ENCODE measurements at regions not wholly inside any gene's neighbourhood (a gene's known extent, or its start where the extent isn't known, plus 50 kb on each side); places are given as distances from the start of the nearest gene placed in this dataset.

GRCh38 chr3:18216996-18217395, 208.1 kb downstream of the SATB1 start:
- TF ChIP-seq EP300 (IDR thresholded peaks at IDR 0.05; ENCODE audit: borderline replicate concordance) (no peak), FOXM1 (IDR thresholded peaks at IDR 0.05; ENCODE audit: borderline replicate concordance, low read depth) (no peak), ZBTB7A (IDR thresholded peaks at IDR 0.05; ENCODE audit: low read depth) (no peak), CEBPB (IDR thresholded peaks at IDR 0.05) (no peak), NFIC (IDR thresholded peaks at IDR 0.05) (no peak), TEAD4 (IDR thresholded peaks at IDR 0.05) (no peak), TAF1 (IDR thresholded peaks at IDR 0.05; ENCODE audit: low read depth) (no peak), MAX (IDR thresholded peaks at IDR 0.05) (no peak), EGR1 (IDR thresholded peaks at IDR 0.05) (no peak)
- TF ChIP-seq, protein P1, sequence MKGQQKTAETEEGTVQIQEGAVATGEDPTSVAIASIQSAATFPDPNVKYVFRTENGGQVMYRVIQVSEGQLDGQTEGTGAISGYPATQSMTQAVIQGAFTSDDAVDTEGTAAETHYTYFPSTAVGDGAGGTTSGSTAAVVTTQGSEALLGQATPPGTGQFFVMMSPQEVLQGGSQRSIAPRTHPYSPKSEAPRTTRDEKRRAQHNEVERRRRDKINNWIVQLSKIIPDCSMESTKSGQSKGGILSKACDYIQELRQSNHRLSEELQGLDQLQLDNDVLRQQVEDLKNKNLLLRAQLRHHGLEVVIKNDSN (IDR thresholded peaks at IDR 0.05): no peak
- TF ChIP-seq, protein P2, sequence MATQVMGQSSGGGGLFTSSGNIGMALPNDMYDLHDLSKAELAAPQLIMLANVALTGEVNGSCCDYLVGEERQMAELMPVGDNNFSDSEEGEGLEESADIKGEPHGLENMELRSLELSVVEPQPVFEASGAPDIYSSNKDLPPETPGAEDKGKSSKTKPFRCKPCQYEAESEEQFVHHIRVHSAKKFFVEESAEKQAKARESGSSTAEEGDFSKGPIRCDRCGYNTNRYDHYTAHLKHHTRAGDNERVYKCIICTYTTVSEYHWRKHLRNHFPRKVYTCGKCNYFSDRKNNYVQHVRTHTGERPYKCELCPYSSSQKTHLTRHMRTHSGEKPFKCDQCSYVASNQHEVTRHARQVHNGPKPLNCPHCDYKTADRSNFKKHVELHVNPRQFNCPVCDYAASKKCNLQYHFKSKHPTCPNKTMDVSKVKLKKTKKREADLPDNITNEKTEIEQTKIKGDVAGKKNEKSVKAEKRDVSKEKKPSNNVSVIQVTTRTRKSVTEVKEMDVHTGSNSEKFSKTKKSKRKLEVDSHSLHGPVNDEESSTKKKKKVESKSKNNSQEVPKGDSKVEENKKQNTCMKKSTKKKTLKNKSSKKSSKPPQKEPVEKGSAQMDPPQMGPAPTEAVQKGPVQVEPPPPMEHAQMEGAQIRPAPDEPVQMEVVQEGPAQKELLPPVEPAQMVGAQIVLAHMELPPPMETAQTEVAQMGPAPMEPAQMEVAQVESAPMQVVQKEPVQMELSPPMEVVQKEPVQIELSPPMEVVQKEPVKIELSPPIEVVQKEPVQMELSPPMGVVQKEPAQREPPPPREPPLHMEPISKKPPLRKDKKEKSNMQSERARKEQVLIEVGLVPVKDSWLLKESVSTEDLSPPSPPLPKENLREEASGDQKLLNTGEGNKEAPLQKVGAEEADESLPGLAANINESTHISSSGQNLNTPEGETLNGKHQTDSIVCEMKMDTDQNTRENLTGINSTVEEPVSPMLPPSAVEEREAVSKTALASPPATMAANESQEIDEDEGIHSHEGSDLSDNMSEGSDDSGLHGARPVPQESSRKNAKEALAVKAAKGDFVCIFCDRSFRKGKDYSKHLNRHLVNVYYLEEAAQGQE (IDR thresholded peaks at IDR 0.05; ENCODE audit: low read depth): no peak

DNA sequence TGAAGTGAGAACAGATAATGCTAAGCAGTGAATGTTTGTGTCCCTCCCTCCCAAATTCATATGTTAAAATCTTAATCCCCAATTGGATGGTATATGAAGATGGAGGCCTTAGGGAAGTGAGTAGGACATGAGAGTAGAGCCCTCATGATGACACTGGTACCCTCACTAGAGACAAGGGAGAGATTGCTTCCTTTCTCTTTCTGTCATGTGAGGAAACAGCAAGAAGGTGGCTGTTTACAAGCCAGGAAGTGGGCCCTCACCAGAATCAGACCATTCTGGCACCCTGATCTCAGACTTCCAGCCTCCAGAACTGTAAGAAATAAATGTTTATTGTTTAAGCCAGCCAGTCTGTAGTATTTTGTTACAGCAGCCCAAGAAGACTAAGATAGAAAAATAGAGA, 209.5 kb downstream of the SATB1 start:
- TF ChIP-seq MAX (IDR thresholded peaks at IDR 0.05): no peak
- no peak for TF ChIP-seq YY1 (IDR thresholded peaks at IDR 0.05; ENCODE audit: low read depth)

DNA sequence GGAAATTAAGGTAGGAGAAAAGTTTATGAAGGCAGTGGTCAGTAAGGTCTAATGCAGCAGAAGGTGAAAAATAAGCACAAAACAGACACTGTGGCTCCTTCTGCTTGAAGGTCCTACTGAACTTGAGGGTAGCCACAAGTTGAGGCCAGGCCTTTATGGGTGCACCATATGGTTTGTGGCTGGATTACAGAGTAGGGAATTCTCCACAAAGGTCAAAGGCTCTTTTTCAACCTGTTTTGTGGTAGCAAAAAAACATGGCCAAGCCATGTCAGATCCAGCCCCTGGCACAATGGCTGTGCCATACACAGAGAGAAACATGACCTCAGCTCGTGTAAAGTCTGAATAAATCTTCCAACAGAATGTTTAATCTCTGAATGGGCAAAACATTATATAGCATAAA, 214.0 kb downstream of the SATB1 start:
- TF ChIP-seq TEAD4 (IDR thresholded peaks at IDR 0.05) (no peak), RAD21 (IDR thresholded peaks at IDR 0.05; ENCODE audit: low read depth) (no peak), EGR1 (IDR thresholded peaks at IDR 0.05) (no peak), FOXM1 (IDR thresholded peaks at IDR 0.05; ENCODE audit: borderline replicate concordance, low read depth) (no peak)
- TF ChIP-seq, protein P2 (IDR thresholded peaks at IDR 0.05; ENCODE audit: low read depth): no peak

GRCh38 chr3:18208856-18209255, 216.3 kb downstream of the SATB1 start:
- TF ChIP-seq RAD21 (IDR thresholded peaks at IDR 0.05; ENCODE audit: low read depth) (no peak), TEAD4 (IDR thresholded peaks at IDR 0.05) (no peak), CREB1 (IDR thresholded peaks at IDR 0.05; ENCODE audit: low read depth) (no peak), FOXM1 (IDR thresholded peaks at IDR 0.05; ENCODE audit: borderline replicate concordance, low read depth) (no peak), TCF12 (IDR thresholded peaks at IDR 0.05; ENCODE audit: low read depth) (no peak), EGR1 (IDR thresholded peaks at IDR 0.05) (no peak), CEBPB (IDR thresholded peaks at IDR 0.05) (no peak), NFIC (IDR thresholded peaks at IDR 0.05) (no peak), YY1 (IDR thresholded peaks at IDR 0.05; ENCODE audit: low read depth) (no peak), TAF1 (IDR thresholded peaks at IDR 0.05; ENCODE audit: low read depth) (no peak), EP300 (IDR thresholded peaks at IDR 0.05; ENCODE audit: borderline replicate concordance) (no peak), MAX (IDR thresholded peaks at IDR 0.05) (no peak), ZBTB7A (IDR thresholded peaks at IDR 0.05; ENCODE audit: low read depth) (no peak)
- TF ChIP-seq, protein P2 (IDR thresholded peaks at IDR 0.05; ENCODE audit: low read depth): no peak
- TF ChIP-seq, protein P1 (IDR thresholded peaks at IDR 0.05): no peak

- TF ChIP-seq MAX (IDR thresholded peaks at IDR 0.05) (no peak), CREB1 (IDR thresholded peaks at IDR 0.05; ENCODE audit: low read depth) (no peak), NFIC (IDR thresholded peaks at IDR 0.05) (no peak), YY1 (IDR thresholded peaks at IDR 0.05; ENCODE audit: low read depth) (no peak), EP300 (IDR thresholded peaks at IDR 0.05; ENCODE audit: borderline replicate concordance) (no peak), ZBTB7A (IDR thresholded peaks at IDR 0.05; ENCODE audit: low read depth) (no peak), TCF12 (IDR thresholded peaks at IDR 0.05; ENCODE audit: low read depth) (no peak), TEAD4 (IDR thresholded peaks at IDR 0.05) (no peak), RAD21 (IDR thresholded peaks at IDR 0.05; ENCODE audit: low read depth) (no peak), CEBPB (IDR thresholded peaks at IDR 0.05) (no peak), FOXM1 (IDR thresholded peaks at IDR 0.05; ENCODE audit: borderline replicate concordance, low read depth) (no peak), EGR1 (IDR thresholded peaks at IDR 0.05) (no peak), TAF1 (IDR thresholded peaks at IDR 0.05; ENCODE audit: low read depth) (no peak)
- TF ChIP-seq, protein P2 (IDR thresholded peaks at IDR 0.05; ENCODE audit: low read depth): no peak
- TF ChIP-seq, protein P1 (IDR thresholded peaks at IDR 0.05): no peak
Measured at GRCh38 chr3:18208091-18208490, 217.0 kb downstream of the SATB1 start.

All from Ishikawa (cell line).